Neural progenitor cell (in vitro differentiated cells): ENCODE measurements at regions not wholly inside any gene's neighbourhood (a gene's known extent, or its start where the extent isn't known, plus 50 kb on each side); places are given as distances from the start of the nearest gene placed in this dataset.

Source experiments
- CTCF ChIP-seq: fragments of 200-600 bp; sonication (generic); IDR thresholded peaks from 2 replicates; pipeline ENCODE4 v1.5.1; 2017; ENCODE audit warnings: antibody characterized with exemption, mild to moderate bottlenecking
- EZH2phosphoT487 ChIP-seq: fragments of 200-600 bp; sonication (generic); IDR thresholded peaks from 2 replicates; pipeline ENCODE4 v1.6.1; 2017; ENCODE audit warnings: antibody characterized with exemption

DNA sequence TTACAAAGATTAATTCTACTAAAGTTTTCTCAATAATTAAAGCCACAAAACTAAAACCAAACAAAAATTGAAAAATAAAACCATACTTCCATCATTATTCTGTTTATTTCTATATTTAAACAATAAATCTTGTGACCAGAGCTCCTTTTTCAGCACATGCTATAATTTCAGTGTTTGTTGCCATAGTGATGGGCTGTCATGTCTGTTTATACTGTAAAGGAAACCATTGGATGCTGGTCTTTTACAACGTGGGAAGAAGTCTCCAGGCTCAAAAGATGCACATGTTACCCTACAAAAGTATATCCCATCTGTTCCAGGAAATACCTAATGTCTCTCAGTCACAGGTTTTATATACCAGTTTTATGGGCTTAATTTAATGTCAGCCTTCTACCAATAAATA lies 100.1 kb upstream of the MC2R start:
- TF ChIP-seq EZH2phosphoT487: no peak
- no peak for TF ChIP-seq CTCF
